SK-N-SH (cell line): ENCODE measurements at regions not wholly inside any gene's neighbourhood (a gene's known extent, or its start where the extent isn't known, plus 50 kb on each side); places are given as distances from the start of the nearest gene placed in this dataset.
"Not testable (repeated sequence)": the region's sequence is repeated elsewhere in the genome, so short reads cannot be mapped to it uniquely, and the experiment has no call there.

Experiments used
- CTCF ChIA-PET: fragments of 300-600, 350-600 bp; formaldehyde crosslinking; extraction: SDS; loops from one replicate; lab custom pipeline; 2021; lab: Yijun Ruan, JAX
- POLR2A ChIA-PET: fragments of 350-600 bp; sonication (Branson Sonifier 250); formaldehyde crosslinking; extraction: SDS; loops from one replicate; lab custom pipeline; 2020; ENCODE audit warnings: antibody characterized with exemption, inconsistent platforms; lab: Yijun Ruan, JAX
- DNase-seq: peaks from one replicate; pipeline ENCODE4 v3.0.0; 2012
- H2AFZ ChIP-seq: fragments of 200-600 bp; sonication (generic); 2 replicates; pipeline ENCODE4 v1.8.1; 2016; ENCODE audit warnings: antibody characterized with exemption, mild to moderate bottlenecking, low read depth
- H3F3A ChIP-seq: fragments of 200-600 bp; sonication (generic); replicated peaks from 2 replicates; pipeline ENCODE3; 2016; ENCODE audit warnings: antibody characterized with exemption, mild to moderate bottlenecking; ENCODE audit not compliant: insufficient read depth
- H3K27ac ChIP-seq, 2 experiments: fragments of 200-500 bp in 1 of 2; fragments of 200-600 bp in 1 of 2; sonication (Bioruptor generic) in 1 of 2; sonication (generic), shearing (Covaris generic) in 1 of 2; 2 replicates each; pipeline versions ENCODE4 v1.5.1 to v1.6.1; 2014 to 2016; ENCODE audit warnings: low read depth in 2 of 2, inconsistent platforms in 1 of 2, low read length in 1 of 2, mild to moderate bottlenecking in 1 of 2, mixed read lengths in 1 of 2
- H3K27me3 ChIP-seq: fragments of 200-600 bp; sonication (generic), shearing (Covaris generic); 2 replicates; pipeline ENCODE4 v1.6.1; 2016; ENCODE audit warnings: mixed run types; ENCODE audit not compliant: insufficient read depth
- H3K36me3 ChIP-seq, 2 experiments: fragments of 200-500 bp in 1 of 2; fragments of 200-600 bp in 1 of 2; sonication (Bioruptor generic) in 1 of 2; sonication (generic) in 1 of 2; replicated peaks in 1 of 2; 2 replicates each; pipeline versions ENCODE3 to v1.5.1; 2014 to 2016; ENCODE audit warnings: low read length in 1 of 2, mild to moderate bottlenecking in 1 of 2; ENCODE audit not compliant: insufficient read depth in 2 of 2, control insufficient read depth in 1 of 2
- H3K4me1 ChIP-seq, 2 experiments: fragments of 200-500 bp in 1 of 2; fragments of 200-600 bp in 1 of 2; sonication (Bioruptor generic) in 1 of 2; sonication (generic), shearing (Covaris generic) in 1 of 2; 2 replicates each; pipeline versions ENCODE4 v1.5.1 to v1.6.1; 2014 to 2016; ENCODE audit warnings: low read depth in 1 of 2, low read length in 1 of 2, mixed run types in 1 of 2; ENCODE audit not compliant: insufficient read depth in 2 of 2, control insufficient read depth in 1 of 2
- H3K4me2 ChIP-seq: fragments of 200-600 bp; sonication (generic), shearing (Covaris generic); 2 replicates; pipeline ENCODE4 v1.6.1; 2017; ENCODE audit warnings: mixed run types
- H3K4me3 ChIP-seq, 2 experiments: fragments of 200-500 bp in 1 of 2; fragments of 200-600 bp in 1 of 2; sonication (Bioruptor generic) in 1 of 2; sonication (generic), shearing (Covaris generic) in 1 of 2; 2 replicates each; pipeline versions ENCODE4 v1.5.1 to v1.8.1; 2014 to 2016; ENCODE audit warnings: low read depth in 2 of 2, inconsistent platforms in 1 of 2, low read length in 1 of 2, mild to moderate bottlenecking in 1 of 2, mixed read lengths in 1 of 2, moderate library complexity in 1 of 2
- H3K79me2 ChIP-seq: fragments of 200-600 bp; sonication (generic); 2 replicates; pipeline ENCODE4 v1.8.1; 2017; ENCODE audit warnings: mild to moderate bottlenecking; ENCODE audit not compliant: insufficient read depth
- H3K9ac ChIP-seq: fragments of 200-600 bp; sonication (generic); 2 replicates; pipeline ENCODE4 v1.6.1; 2017; ENCODE audit warnings: mixed run types
- H3K9me2 ChIP-seq: fragments of 200-600 bp; sonication (generic); 2 replicates; pipeline ENCODE4 v1.6.1; 2017; ENCODE audit warnings: mixed run types
- H3K9me3 ChIP-seq: fragments of 200-600 bp; sonication (generic); 2 replicates; pipeline ENCODE4 v1.6.1; 2017; ENCODE audit warnings: mixed run types, mild to moderate bottlenecking, moderate library complexity
- H4K20me1 ChIP-seq: fragments of 200-600 bp; sonication (generic); 2 replicates; pipeline ENCODE4 v1.6.1; 2017; ENCODE audit warnings: mild to moderate bottlenecking, mixed run types; ENCODE audit not compliant: insufficient read depth
- JUND ChIP-seq: IDR thresholded peaks from 2 replicates; pipeline ENCODE4 v1.4.0; 2012
- MXI1 ChIP-seq: IDR thresholded peaks from 2 replicates; pipeline ENCODE4 v1.6.1; 2012; ENCODE audit warnings: mild to moderate bottlenecking, low read depth, low read length, improper control_type of control experiment
- POLR2AphosphoS5 ChIP-seq: IDR thresholded peaks from 2 replicates; pipeline ENCODE4 v1.6.1; 2012; ENCODE audit warnings: low read depth, low read length
- RAD21 ChIP-seq: IDR thresholded peaks from 2 replicates; pipeline ENCODE4 v1.6.1; 2012; ENCODE audit warnings: mild to moderate bottlenecking, low read length
- RXRA ChIP-seq: IDR thresholded peaks from 2 replicates; pipeline ENCODE4 v1.4.0; 2012; ENCODE audit warnings: low read depth, mild to moderate bottlenecking, borderline replicate concordance
- TAF1 ChIP-seq: IDR thresholded peaks from 2 replicates; pipeline ENCODE4 v1.6.1; 2012; ENCODE audit warnings: low read depth, mild to moderate bottlenecking, low read length, moderate library complexity, borderline replicate concordance
- WGBS: methylation state at CpG from one replicate; pipeline ENCODE4 v1.1.6; 2017; ENCODE audit warnings: low lambda C conversion rate; 5-methylcytosine and 5-hydroxymethylcytosine counted together

DNA sequence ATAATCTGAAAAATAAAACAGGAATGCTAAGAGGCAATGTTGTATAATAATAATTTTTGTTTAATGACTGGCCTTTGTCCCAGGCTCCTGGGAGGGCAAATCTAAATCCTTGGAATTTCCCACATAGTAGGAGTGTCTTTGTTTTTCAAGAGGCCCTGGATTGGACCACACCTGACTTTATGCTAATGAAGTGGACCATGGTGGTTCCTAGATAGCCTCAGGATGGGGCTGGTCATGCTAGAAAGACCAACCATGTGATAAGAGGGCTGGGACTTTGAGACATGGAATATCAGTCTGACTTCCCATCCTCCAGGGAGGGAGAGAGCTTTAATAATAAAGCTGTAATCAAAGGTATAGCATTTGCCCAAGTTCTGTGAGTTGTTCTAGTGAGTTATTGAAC lies 138.2 kb upstream of the RAB4A start:
- TF ChIP-seq POLR2AphosphoS5 (no peak), JUND (no peak), TAF1 (no peak)
- no peak overlapping the region for H3K9ac ChIP-seq
- no peak overlapping the region for H3K4me2 ChIP-seq
- no peak for DNase-seq
- no peak overlapping the region for H3K27ac ChIP-seq
- ChIA-PET POLR2A (no interaction called here), CTCF (no interaction called here)
- H3F3A ChIP-seq = no peaks in the 10 kb centered on the region
- H3K9me3 ChIP-seq = no peaks in the 10 kb centered on the region
- H3K4me1 ChIP-seq = peaks cover 0 to 2% of the 10 kb centered on the region in 2 experiments; a peak in 1 of 4 replicates
- no peaks in the 10 kb centered on the region for H3K9me2 ChIP-seq
- no peaks in the 10 kb centered on the region for H4K20me1 ChIP-seq
- no peak overlapping the region for H2AFZ ChIP-seq
- H3K4me3 ChIP-seq = no peak overlapping the region
- H3K27me3 ChIP-seq = no peaks in the 10 kb centered on the region
- no peaks in the 10 kb centered on the region for H3K79me2 ChIP-seq
- no peaks in the 10 kb centered on the region for H3K36me3 ChIP-seq

DNA sequence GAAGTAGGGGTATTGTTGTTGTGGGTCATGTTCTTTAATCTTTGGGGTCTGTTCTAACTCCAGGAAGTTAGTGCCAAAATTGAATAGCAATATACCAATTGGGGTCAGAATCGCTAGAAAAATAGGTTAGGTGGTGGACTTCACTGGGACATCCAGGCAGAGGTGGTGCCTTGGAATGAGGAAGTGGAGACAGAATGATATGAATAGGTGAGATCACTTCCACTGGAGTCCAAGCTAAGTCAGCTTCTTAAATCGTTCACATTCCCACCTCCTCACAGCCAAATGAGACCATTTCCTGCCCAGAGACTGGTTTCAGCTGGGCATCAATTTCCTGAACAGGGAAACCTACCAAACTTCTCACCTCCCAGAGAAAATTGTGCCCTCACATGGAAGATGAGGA lies 137.8 kb upstream of the RAB4A start:
- Histone ChIP-seq H3K9ac (no peak overlapping the region), H3K79me2 (no peaks in the 10 kb centered on the region), H3F3A (no peaks in the 10 kb centered on the region), H3K4me2 (no peak overlapping the region), H3K4me1 (peaks cover 0 to 2% of the 10 kb centered on the region in 2 experiments; a peak in 1 of 4 replicates), H4K20me1 (no peaks in the 10 kb centered on the region), H3K27me3 (no peaks in the 10 kb centered on the region), H3K36me3 (no peaks in the 10 kb centered on the region), H3K9me2 (no peaks in the 10 kb centered on the region), H3K4me3 (no peak overlapping the region), H3K27ac (no peak overlapping the region), H3K9me3 (no peaks in the 10 kb centered on the region), H2AFZ (no peak overlapping the region)
- POLR2A ChIA-PET = no interaction called here
- TF ChIP-seq RXRA (no peak), MXI1 (no peak), RAD21 (no peak)
- 54% methylated on average over 2 of the region's 2 CpGs for WGBS
- CTCF ChIA-PET = no interaction called here
- no peak for DNase-seq

DNA sequence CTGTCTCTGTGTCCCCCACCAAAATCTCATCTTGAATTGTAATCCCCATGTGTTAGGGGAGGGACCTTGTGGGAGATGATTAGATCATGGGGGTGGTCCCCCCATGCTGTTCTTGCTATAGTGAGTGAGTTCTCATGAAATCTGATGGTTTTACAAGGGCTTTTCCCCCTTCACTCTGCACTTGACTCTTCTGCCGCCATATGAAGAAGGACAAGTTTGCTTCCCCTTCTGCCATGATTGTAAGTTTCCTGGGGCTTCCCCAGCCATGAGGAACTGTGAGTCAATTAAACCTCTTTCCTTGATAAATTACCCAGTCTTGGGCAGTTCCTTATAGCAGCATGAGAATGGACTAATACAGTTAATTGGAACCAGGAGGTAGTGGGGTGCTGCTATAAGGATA lies 137.1 kb upstream of the RAB4A start:
- ChIA-PET CTCF (no interaction called here), POLR2A (no interaction called here)
- TF ChIP-seq TAF1 = no peak
- Histone ChIP-seq H3K4me3 (no peak overlapping the region), H3K9me3 (no peaks in the 10 kb centered on the region), H4K20me1 (no peaks in the 10 kb centered on the region), H2AFZ (no peak overlapping the region), H3K79me2 (no peaks in the 10 kb centered on the region), H3K4me2 (no peak overlapping the region), H3K36me3 (no peaks in the 10 kb centered on the region), H3K27ac (no peak overlapping the region), H3K9me2 (no peaks in the 10 kb centered on the region), H3K4me1 (peaks cover 0 to 2% of the 10 kb centered on the region in 2 experiments; a peak in 1 of 4 replicates), H3K9ac (no peak overlapping the region), H3K27me3 (no peaks in the 10 kb centered on the region; the same call in 1 of the 2 replicates), H3F3A (no peaks in the 10 kb centered on the region)
- 73% methylated on average over 1 of the region's 1 CpG for WGBS
- DNase-seq = no peak

DNA sequence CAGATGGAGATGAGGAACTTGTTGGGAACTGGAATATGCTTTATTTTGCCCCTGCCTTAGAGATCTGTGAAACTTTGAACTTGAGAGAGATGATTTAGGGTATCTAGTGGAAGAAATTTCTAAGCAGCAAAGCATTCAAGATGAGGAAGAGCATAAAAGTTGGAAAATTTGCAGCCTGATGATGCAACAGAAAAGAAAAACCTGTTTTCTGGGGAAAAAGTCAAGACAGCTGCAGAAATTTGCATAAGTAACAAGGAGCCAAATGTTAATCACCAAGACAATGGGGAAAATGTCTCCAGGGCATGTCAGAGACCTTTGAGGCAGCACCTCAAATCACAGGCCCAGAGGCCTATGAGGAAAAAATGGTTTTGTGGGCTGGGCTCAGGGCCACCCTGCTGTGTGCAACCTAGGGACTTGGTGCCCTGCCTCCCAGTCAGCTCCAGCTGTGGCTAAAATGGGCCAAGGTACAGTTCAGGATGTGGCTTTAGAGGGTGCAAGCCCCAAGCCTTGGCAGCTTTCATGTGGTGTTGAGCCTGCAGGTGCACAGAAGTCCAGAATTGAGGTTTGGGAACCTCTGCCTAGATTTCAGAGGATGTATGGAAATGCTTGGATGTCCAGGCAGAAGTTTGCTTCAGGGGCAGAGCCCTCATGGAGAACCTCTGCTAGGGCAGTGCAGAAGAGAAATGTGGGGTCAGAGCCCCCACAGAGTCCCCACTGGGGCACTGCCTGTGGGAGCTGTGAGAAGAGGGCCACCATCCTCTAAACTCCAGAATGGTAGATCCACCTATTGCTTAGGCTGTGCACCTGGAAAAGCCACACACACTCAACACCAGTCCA lies 136.3 kb upstream of the RAB4A start:
- H3K36me3 ChIP-seq, H3K4me1 ChIP-seq, H3K9ac ChIP-seq, DNase-seq, H3K27ac ChIP-seq, H3K9me3 ChIP-seq, CTCF ChIA-PET, H2AFZ ChIP-seq, H3K79me2 ChIP-seq, POLR2A ChIA-PET, H3K4me2 ChIP-seq, H3K9me2 ChIP-seq, H3F3A ChIP-seq, H3K27me3 ChIP-seq, H3K4me3 ChIP-seq, H4K20me1 ChIP-seq: not testable (repeated sequence)
